SU-DHL-6 (cell line): ENCODE measurements at regions not wholly inside any gene's neighbourhood (a gene's known extent, or its start where the extent isn't known, plus 50 kb on each side); places are given as distances from the start of the nearest gene placed in this dataset.

Experiments
- H2AFZ ChIP-seq: fragments of 200-600 bp; sonication (generic); 2 replicates; pipeline ENCODE4 v1.6.1; 2014; ENCODE audit warnings: low read depth, mild to moderate bottlenecking, moderate library complexity, mixed read lengths, antibody characterized with exemption, low read length; ENCODE audit not compliant: severe bottlenecking
- H3F3A ChIP-seq: fragments of 200-600 bp; shearing (Covaris generic); 2 replicates; pipeline ENCODE4 v1.6.0; 2016; ENCODE audit warnings: antibody characterized with exemption, mild to moderate bottlenecking; ENCODE audit not compliant: insufficient read depth
- H3K27ac ChIP-seq: fragments of 200-600 bp; sonication (generic); 2 replicates; pipeline ENCODE4 v1.5.1; 2016; ENCODE audit warnings: low read depth, mild to moderate bottlenecking, low read length, moderate library complexity, mixed read lengths
- H3K27me3 ChIP-seq: fragments of 200-600 bp; sonication (generic), shearing (Covaris generic); 2 replicates; pipeline ENCODE4 v1.6.0; 2014; ENCODE audit warnings: mild to moderate bottlenecking, low read length
- H3K36me3 ChIP-seq: fragments of 200-600 bp; sonication (generic); 2 replicates; pipeline ENCODE4 v1.6.1; 2014; ENCODE audit warnings: mild to moderate bottlenecking, low read length, mixed read lengths
- H3K4me2 ChIP-seq: fragments of 300-600, 200-600 bp; shearing (Covaris generic), sonication (generic); 2 replicates; pipeline ENCODE4 v1.6.0; 2014; ENCODE audit warnings: low read length, low read depth, mild to moderate bottlenecking; ENCODE audit not compliant: poor library complexity, severe bottlenecking
- H3K4me3 ChIP-seq: fragments of 200-600 bp; sonication (generic); 2 replicates; pipeline ENCODE4 v1.5.1; 2014; ENCODE audit warnings: antibody characterized with exemption, low read length, mild to moderate bottlenecking, mixed read lengths; ENCODE audit not compliant: insufficient read depth, poor library complexity, severe bottlenecking
- H3K79me2 ChIP-seq: fragments of 200-600 bp; sonication (generic); 2 replicates; pipeline ENCODE4 v1.6.1; 2014; ENCODE audit warnings: mild to moderate bottlenecking, low read length, moderate library complexity; ENCODE audit not compliant: insufficient read depth
- H3K9ac ChIP-seq: fragments of 200-600 bp; sonication (generic); 2 replicates; pipeline ENCODE4 v1.7.0; 2014; ENCODE audit warnings: mild to moderate bottlenecking, low read length
- H3K9me2 ChIP-seq: fragments of 200-600 bp; sonication (generic); replicated peaks from 2 replicates; pipeline ENCODE4 v1.6.1; 2014; ENCODE audit warnings: low read length; ENCODE audit not compliant: insufficient read depth
- H3K9me3 ChIP-seq: fragments of 200-600 bp; sonication (generic); 2 replicates; pipeline ENCODE4 v1.6.1; 2014; ENCODE audit warnings: low read length, mixed read lengths; ENCODE audit not compliant: insufficient read depth
- H4K20me1 ChIP-seq: fragments of 200-600 bp; sonication (generic); 2 replicates; pipeline ENCODE4 v1.6.1; 2014; ENCODE audit warnings: low read depth, mild to moderate bottlenecking, antibody characterized with exemption, low read length, moderate library complexity, mixed read lengths
- EZH2phosphoT487 ChIP-seq: fragments of 200-600 bp; sonication (generic), shearing (Covaris generic); conservative IDR thresholded peaks from 2 replicates; pipeline ENCODE4 v1.6.1; 2018; ENCODE audit warnings: mild to moderate bottlenecking, antibody characterized with exemption, low read length, moderate library complexity, mixed read lengths
- TF ChIP-seq, protein P1 (sequence below): fragments of 200-600 bp; sonication (generic); IDR thresholded peaks from one replicate; pipeline ENCODE4 v1.5.1; 2017; ENCODE audit warnings: antibody characterized with exemption, mild to moderate bottlenecking, low read length, moderate library complexity; ENCODE audit not compliant: insufficient read depth, poor library complexity, severe bottlenecking

GRCh38 chr6:33861722-33862121, 57.9 kb upstream of the MLN start:
- TF ChIP-seq, protein P1, sequence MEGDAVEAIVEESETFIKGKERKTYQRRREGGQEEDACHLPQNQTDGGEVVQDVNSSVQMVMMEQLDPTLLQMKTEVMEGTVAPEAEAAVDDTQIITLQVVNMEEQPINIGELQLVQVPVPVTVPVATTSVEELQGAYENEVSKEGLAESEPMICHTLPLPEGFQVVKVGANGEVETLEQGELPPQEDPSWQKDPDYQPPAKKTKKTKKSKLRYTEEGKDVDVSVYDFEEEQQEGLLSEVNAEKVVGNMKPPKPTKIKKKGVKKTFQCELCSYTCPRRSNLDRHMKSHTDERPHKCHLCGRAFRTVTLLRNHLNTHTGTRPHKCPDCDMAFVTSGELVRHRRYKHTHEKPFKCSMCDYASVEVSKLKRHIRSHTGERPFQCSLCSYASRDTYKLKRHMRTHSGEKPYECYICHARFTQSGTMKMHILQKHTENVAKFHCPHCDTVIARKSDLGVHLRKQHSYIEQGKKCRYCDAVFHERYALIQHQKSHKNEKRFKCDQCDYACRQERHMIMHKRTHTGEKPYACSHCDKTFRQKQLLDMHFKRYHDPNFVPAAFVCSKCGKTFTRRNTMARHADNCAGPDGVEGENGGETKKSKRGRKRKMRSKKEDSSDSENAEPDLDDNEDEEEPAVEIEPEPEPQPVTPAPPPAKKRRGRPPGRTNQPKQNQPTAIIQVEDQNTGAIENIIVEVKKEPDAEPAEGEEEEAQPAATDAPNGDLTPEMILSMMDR, result no peak
- no peak for TF ChIP-seq EZH2phosphoT487
- H3K9me2 ChIP-seq, result no peaks in the 10 kb centered on the region
- H4K20me1 ChIP-seq, result no peaks in the 10 kb centered on the region
- H3K9me3 ChIP-seq, result no peaks in the 10 kb centered on the region
- H3K4me3 ChIP-seq, result no peak overlapping the region
- H3K9ac ChIP-seq, result no peak overlapping the region
- H3K36me3 ChIP-seq, result no peaks in the 10 kb centered on the region
- H3K27me3 ChIP-seq, result no peaks in the 10 kb centered on the region; the same call in 1 of the 2 replicates
- H3K79me2 ChIP-seq, result no peaks in the 10 kb centered on the region
- no peak overlapping the region for H3K27ac ChIP-seq
- H3F3A ChIP-seq, result no peaks in the 10 kb centered on the region
- H3K4me2 ChIP-seq, result no peak overlapping the region
- H2AFZ ChIP-seq, result no peak overlapping the region

- Histone ChIP-seq H3K9ac (no peak overlapping the region), H3K27me3 (no peaks in the 10 kb centered on the region; the same call in 1 of the 2 replicates), H3K4me2 (no peak overlapping the region)
These were observed 57.1 kb upstream of the MLN start for GRCh38 chr6:33860706-33861474.

GRCh38 chr6:33860006-33860405, 56.2 kb upstream of the MLN start:
- no peak overlapping the region for H3K4me3 ChIP-seq
- no peak overlapping the region for H3K4me2 ChIP-seq
- H3K9me3 ChIP-seq, result no peaks in the 10 kb centered on the region
- H3K9ac ChIP-seq, result no peak overlapping the region
- H3K27me3 ChIP-seq, result no peaks in the 10 kb centered on the region
- no peaks in the 10 kb centered on the region for H3F3A ChIP-seq
- no peaks in the 10 kb centered on the region for H3K9me2 ChIP-seq
- H4K20me1 ChIP-seq, result no peaks in the 10 kb centered on the region
- no peaks in the 10 kb centered on the region for H3K79me2 ChIP-seq
- H2AFZ ChIP-seq, result no peak overlapping the region
- H3K36me3 ChIP-seq, result no peaks in the 10 kb centered on the region
- no peak overlapping the region for H3K27ac ChIP-seq
- TF ChIP-seq, protein P1, result no peak
- TF ChIP-seq EZH2phosphoT487, result no peak

More at GRCh38 chr6:33860706-33861474, 57.1 kb upstream of the MLN start:
- Histone ChIP-seq H2AFZ (no peak overlapping the region), H4K20me1 (no peaks in the 10 kb centered on the region), H3K27ac (no peak overlapping the region), H3F3A (no peaks in the 10 kb centered on the region), H3K4me3 (no peak overlapping the region), H3K9me3 (no peaks in the 10 kb centered on the region), H3K36me3 (no peaks in the 10 kb centered on the region), H3K9me2 (no peaks in the 10 kb centered on the region), H3K79me2 (no peaks in the 10 kb centered on the region)
- TF ChIP-seq, protein P1, result no peak
- no peak for TF ChIP-seq EZH2phosphoT487
